WI38 (cell line): ENCODE measurements at regions not wholly inside any gene's neighbourhood (a gene's known extent, or its start where the extent isn't known, plus 50 kb on each side); places are given as distances from the start of the nearest gene placed in this dataset.

Experiments used
- H3K4me3 ChIP-seq: 2 replicates; pipeline ENCODE4 v1.5.1; 2011; ENCODE audit warnings: low read depth, mild to moderate bottlenecking, control low read depth, low read length
- CTCF ChIP-seq: IDR thresholded peaks from 2 replicates; pipeline ENCODE4 v1.5.1; 2012; ENCODE audit warnings: low read depth, mild to moderate bottlenecking, control low read depth, low read length

GRCh38 chr2:180184506-180184905 lies 177.4 kb upstream of the CWC22 start:
- TF ChIP-seq CTCF: no peak
- H3K4me3 ChIP-seq: no peak overlapping the region

GRCh38 chr2:180180511-180180910 lies 173.4 kb upstream of the CWC22 start:
- no peak for TF ChIP-seq CTCF
- H3K4me3 ChIP-seq: no peak overlapping the region

- no peak overlapping the region for H3K4me3 ChIP-seq
- no peak for TF ChIP-seq CTCF
These were observed 170.4 kb upstream of the CWC22 start for GRCh38 chr2:180177534-180177933.

GRCh38 chr2:180175736-180176135 lies 168.6 kb upstream of the CWC22 start:
- H3K4me3 ChIP-seq: no peak overlapping the region
- no peak for TF ChIP-seq CTCF

GRCh38 chr2:180174580-180174979 lies 167.5 kb upstream of the CWC22 start:
- TF ChIP-seq CTCF: no peak
- H3K4me3 ChIP-seq: no peak overlapping the region

GRCh38 chr2:180169474-180169873 lies 162.4 kb upstream of the CWC22 start:
- no peak overlapping the region for H3K4me3 ChIP-seq
- no peak for TF ChIP-seq CTCF

GRCh38 chr2:180161415-180161814 lies 154.3 kb upstream of the CWC22 start:
- TF ChIP-seq CTCF: no peak
- no peak overlapping the region for H3K4me3 ChIP-seq
